ENCODE measurements at regions not wholly inside any gene's neighbourhood (a gene's known extent, or its start where the extent isn't known, plus 50 kb on each side); places are given as distances from the start of the nearest gene placed in this dataset.

GRCh38 chr6:14640631-14641030 lies 523.1 kb downstream of the CD83 start:
- TF ChIP-seq ZNF468 (CRISPR knock-in tag; IDR thresholded peaks at IDR 0.05) (no peak), CTCF (CRISPR knock-in tag; IDR thresholded peaks at IDR 0.05) (no peak), ZBTB43 (CRISPR knock-in tag; conservative IDR thresholded peaks at IDR 0.05) (no peak), GPN1 (CRISPR knock-in tag; IDR thresholded peaks at IDR 0.05; ENCODE audit: borderline replicate concordance) (no peak), ZNF329 (CRISPR knock-in tag; IDR thresholded peaks at IDR 0.05; ENCODE audit: low read depth) (no peak), HDAC2 (CRISPR knock-in tag; IDR thresholded peaks at IDR 0.05) (no peak), SP2 (CRISPR knock-in tag; IDR thresholded peaks at IDR 0.05) (no peak), JUNB (CRISPR knock-in tag; IDR thresholded peaks at IDR 0.05; ENCODE audit: borderline replicate concordance) (no peak), KDM5A (IDR thresholded peaks at IDR 0.05; ENCODE audit: borderline replicate concordance, low read length) (no peak)

Data from HepG2 (cell line).